MV-4-11 (cell line): ENCODE measurements at regions not wholly inside any gene's neighbourhood (a gene's known extent, or its start where the extent isn't known, plus 50 kb on each side); places are given as distances from the start of the nearest gene placed in this dataset.

Experiments used
- DNase-seq: peaks from one replicate; lab custom pipeline; 2025; lab: John Stamatoyannopoulos, UW

DNA sequence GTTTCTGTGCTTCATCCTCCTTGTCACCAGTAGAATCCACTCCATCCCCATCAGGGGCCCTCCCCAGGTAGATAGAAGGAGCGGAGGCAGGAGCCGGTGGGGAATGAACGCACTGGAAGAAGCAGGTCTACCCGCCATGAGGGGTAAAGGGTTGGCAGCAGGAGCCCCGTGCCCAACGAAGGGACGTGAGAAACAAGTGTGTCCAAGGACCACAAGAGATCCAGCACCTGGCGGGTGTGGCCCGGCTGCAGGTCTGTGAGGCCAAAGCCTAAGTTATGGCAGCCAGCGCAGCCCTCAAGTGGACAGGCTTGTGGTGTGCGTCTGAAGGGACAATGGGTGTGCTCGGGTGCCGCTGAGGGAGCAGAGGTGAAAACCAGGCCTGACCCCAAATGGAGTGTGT is 94.3 kb downstream of the IRX2 start:
- no peak for DNase-seq

DNA sequence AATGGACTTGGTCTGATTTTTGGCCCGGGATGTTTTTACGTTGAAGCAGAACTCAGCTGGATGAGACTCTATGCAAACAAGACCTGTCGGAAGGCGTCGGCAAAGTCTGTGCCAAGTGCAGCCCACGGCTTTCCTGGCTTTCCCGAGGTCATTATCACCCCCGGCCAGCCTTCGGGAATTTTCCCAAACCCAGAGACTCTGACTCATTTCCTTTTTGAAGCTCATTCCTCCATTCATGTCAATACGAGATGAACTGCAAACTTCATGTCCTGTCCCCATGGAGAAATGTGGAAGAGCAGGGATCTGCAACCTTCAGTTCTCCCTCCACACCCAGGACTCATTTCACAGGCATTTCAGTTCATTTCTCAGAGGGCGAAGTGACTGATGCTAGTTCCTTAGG is 95.3 kb downstream of the IRX2 start:
- DNase-seq, result no peak

DNA sequence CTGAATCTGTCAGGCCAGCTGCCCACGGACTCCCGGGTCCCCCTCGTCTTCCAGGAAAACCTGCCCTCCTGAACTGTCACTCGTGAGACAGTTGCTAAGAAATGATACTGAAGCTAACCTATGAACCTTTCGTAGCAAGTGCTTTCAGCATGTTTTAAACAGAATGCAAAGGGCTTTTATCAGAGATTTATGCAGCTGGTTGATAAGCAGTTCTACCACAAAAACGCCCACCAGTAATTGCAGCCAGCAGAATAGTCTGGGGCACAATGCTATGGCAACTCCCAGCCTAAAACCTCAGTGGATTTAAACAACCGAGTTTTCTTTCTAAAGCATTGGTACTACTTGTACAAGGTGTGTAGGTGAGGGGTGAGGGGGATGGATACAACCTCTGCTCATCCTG is 97.5 kb downstream of the IRX2 start:
- no peak for DNase-seq

DNA sequence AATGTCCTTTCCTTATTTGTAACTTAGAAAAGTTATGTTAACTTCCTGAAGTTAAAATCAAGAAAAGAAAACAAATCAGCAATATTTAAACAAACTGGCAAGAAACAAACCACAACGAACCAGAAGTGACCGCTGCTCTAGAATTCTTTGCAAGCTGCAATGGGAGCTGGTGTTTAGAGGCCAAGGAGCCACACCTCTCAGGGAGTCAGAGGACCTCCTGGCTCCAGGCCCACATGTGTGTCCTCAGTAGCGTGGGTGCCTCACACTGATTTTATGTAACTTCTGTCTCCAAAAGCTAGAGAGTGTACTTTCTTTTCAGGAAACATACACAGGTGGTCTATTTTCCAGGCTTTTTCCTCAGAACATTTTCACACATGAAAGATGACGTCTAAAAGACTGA is 100.4 kb downstream of the IRX2 start:
- DNase-seq, result no peak

DNA sequence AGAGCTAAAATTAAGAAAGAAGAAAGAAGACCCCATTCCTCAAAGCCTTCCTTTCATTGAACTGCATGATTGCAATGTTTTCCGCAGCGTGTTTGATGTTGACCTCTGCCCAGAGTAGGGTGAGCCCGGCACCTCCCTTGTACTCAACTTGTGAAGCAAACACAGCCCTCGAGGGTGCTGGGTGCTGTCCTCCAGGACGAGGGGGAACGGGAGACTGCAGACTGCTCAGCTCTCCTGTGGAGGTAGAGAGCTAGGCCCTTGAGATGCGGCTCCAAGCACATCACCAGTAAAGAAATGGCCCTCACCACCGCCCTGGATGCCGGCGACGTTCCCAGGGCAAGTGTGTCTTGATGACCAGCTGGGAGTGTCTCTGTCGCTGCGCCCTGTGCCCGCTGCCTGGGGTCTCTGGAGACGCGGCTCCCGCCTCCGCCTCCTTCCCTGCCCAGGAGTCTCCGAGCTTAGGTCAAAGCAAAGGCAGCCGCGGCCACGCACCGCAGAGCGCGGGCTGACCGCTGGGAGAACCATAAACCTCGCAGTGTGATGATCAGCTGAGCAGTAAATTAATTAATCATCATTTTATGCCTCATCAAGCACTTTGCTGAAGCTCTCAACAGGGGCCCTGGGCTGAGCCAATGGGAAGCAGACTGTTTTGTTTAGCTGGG is 108.7 kb downstream of the IRX2 start:
- DNase-seq, result no peak

DNA sequence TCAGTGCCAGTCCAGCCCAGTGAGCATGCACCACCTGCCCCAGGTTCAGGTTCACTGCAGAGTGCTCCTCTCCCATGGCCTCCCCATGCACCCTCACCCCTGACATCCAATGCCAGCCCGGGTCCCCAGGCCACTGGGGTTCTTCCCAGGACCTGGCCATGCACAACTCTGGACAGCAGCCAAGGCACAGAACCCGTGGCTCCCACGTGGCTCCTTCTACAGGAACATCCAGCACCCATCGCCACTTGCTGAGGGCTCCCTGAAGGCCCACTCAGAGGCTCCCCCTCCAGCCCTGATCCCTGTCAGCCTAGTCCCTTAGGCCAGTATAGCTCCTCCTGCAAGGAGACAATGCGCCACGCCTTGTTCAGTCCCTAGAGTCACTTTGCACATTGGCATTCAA is 110.8 kb downstream of the IRX2 start:
- DNase-seq, result no peak

DNA sequence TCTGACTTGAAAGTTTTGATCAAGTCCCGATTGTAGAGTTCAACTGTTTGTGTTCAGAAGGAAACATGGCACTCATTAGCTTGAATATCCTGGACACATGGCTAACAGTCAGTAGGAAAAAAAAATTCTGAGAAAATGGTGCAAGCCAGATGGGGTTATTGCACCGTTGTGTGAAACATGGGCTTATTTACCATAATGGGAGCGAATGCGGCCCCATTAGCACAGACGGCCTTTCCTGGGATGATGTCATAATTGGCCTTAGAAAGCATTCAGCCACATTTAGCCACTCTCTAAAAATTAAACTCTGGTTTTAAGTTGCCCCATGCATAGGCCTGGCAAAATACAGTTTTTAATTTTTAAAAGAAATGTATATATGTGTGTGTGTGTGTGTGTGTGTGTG is 112.1 kb downstream of the IRX2 start:
- DNase-seq, result no peak

DNA sequence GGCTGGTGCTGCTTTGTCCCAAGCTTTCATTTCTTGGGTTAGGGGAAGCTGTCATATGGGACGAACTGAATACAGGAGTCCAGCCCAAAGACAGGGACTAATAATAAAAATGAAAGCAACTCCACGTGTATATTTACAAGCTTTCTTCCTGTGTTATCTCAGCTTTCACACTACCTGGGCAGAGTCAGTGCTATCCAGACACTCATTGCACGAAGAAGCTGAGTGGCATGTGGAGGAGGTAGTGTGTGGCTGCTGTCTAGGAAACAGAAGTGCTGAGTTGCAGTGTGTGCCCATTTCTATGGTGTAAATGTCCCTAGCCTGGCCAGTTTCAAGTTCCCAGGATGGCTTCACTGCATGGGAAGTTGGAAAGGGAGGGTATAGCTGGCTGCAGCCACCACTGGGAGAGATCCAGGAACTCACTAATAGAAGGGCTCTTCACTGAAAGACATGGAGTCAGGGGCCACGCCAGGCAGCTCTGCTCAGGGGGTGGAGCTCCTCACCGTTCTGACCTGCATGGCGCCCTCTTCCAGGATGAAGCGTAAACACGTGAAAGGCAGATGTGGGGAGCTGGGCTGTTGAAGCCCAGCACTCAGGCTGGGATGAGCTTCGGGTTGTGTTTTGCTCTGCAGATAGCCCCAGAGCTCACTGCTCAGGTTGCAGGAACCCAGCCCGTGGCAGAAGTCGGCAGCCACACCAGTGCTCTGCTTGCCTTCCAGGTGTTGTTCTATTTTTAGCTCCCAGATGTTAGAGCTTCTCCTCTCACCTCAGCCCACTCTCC is 116.9 kb downstream of the IRX2 start:
- no peak for DNase-seq

DNA sequence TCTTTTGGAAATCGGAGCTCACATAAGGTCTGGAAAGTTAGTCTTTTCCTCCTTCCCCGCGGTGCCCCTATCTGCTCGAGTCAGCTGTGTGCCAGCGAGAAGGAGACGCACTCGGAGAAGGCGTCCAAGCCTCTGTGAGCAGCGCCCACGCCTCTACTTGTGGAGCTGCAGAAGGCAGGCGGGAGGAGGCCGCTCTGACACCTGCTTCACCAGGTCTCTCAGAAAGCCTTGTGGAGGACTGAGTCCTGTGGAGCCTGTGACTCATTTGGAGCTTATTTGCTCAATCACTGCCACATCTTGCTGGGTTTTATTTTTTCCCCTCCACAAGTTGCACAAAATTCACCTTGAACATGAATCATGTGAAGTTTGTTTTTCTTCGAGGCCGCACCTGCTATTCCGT is 117.5 kb downstream of the IRX2 start:
- DNase-seq, result no peak

DNA sequence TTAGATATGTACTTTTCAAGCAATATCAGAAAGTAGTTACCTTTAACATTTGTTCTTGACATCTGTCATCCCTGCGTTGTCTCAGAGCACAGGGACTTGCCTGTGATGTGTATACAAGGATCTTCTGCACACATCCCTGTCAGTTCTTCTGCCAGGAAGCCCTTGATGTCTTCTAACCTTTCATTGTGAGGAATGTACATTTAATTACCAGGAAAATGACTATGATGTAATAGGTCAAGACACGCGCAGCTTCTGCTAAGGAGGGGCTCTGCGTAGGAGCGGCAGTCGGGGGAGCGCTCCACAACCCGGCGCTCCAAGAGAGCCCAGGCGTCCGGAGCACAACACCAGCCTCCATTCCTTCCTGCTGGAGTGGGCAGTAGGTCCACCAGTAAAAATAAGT is 119.7 kb downstream of the IRX2 start:
- no peak for DNase-seq

DNA sequence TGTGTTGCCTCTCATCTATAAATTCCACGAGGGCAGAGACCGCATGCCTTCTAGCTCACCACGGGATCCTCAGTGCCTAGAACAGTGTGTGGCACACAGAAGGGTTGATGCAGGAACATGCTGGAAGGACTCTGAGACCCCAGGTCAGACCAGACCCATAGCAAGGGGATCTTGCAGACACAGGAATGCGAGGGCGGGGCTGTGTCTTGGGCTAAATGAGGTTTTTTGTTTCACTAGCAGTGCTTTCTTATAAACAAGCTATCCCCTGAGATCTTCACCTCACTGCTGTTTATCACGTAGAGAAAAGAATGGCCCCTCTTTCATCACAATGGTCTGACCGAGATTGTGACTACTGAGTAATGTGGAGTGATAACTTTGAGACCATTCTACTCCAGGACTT is 122.4 kb downstream of the IRX2 start:
- DNase-seq, result no peak

DNA sequence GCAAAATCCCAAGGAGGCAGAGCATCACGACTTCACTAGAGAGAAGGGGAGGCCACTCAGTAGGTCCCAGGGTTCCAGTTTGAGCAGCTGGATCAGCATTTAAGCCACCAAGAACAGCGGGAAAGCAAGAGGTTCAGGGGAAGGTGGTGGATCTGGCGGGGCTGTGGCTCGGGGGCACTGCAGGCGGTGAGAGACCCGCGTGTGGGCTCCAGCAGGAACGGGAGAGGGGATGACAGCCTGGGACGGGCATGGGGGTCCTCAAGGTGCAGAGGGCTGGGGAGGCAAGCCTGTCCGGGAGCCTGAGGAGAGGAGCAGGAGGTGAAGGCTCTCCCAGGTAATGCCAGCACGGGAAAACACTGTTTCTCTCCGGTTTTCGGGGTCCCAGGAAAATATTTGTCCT is 123.6 kb downstream of the IRX2 start:
- no peak for DNase-seq

DNA sequence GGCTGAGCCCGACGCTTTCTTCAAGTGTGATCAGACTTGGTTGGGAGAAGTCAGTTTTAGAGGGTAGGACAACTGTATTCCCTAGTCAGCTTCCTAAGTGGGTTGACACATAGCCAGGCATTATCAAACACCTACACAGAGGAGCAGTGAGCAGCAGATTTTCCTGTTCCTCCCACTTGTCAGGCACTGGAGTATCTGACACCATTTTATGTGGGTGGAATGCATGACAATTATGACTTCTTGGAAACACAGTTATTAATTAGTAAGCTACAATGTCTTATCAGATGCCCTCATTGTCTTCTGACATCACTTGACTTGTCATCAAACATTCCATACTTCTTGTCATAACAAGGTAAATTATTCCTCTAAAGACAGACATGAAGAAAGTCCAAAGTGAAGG is 124.9 kb downstream of the IRX2 start:
- no peak for DNase-seq

DNA sequence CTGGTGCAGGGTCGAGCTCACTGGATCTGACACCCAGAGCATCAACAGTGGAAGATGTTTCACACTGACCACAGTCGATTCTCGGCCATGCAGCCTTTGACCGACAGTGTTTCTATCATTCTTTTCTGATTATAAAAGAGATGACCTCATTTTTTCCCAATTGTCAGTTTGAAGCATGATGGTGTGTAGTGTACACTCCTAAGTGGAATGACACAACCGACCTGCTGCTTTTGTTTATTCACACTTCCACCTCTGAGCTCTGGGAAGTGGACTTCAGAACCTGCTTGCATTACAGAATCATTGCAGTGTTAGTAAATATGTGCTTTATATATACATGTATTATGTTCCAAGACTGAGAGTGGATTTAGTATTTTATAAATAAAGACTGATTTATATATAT is 128.6 kb downstream of the IRX2 start:
- no peak for DNase-seq

DNA sequence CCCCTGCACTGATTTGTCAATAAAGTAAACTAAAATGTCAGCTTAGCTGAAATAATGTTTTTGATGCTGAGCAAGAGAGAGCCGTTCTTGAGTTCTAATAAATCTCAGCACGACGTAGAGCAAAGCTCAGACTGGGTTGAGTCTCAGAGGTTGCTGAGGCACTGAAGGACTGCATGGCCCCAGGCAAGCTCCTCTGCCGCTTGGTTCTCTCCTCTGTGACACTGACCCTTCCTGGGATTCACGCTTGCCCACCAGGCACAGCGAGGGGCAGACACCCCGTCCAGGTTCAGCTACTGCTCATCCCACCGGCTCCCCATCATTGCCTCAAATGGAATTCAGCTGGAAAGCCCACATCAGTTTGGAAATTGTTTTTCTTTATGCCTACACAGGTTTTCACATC is 129.8 kb downstream of the IRX2 start:
- DNase-seq, result no peak

DNA sequence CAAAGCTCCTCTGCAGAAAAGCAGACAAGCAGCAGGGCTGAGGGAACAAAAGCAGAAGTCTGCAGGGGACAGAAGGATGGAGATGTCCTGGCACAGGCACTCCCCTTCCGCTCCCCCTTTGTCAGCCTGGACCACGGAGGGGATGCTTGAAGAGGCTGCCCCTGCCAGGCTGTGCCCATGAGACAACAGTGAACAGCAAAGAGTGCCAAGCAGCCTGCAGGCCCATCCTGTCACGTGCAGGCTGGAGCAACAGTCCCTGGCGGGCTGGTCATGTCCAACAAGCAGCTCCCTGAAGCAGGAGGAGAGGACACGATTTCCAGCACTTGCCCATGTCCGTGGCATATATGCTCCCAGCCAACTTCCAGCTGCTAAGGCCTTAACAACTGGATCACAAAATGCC is 132.3 kb downstream of the IRX2 start:
- DNase-seq, result no peak

DNA sequence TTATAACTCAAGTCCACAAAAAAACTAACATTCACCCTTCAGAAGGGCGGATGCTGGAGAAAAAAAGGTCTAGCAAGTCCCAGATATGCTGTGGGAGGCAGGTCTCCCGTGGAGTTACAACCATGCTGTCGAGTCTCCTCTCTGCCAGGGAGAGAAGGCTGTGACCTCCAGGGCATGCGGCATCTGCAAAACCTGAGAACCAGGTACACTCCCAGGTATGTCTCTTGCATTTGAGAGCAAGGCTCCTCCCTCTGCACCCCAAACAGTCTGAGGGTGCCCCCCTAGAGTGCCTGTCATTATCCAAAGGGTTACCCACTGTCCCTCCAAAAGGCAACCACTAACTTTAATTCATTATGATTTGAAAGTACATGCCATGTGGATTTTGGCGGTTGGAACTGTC is 134.0 kb downstream of the IRX2 start:
- no peak for DNase-seq

DNA sequence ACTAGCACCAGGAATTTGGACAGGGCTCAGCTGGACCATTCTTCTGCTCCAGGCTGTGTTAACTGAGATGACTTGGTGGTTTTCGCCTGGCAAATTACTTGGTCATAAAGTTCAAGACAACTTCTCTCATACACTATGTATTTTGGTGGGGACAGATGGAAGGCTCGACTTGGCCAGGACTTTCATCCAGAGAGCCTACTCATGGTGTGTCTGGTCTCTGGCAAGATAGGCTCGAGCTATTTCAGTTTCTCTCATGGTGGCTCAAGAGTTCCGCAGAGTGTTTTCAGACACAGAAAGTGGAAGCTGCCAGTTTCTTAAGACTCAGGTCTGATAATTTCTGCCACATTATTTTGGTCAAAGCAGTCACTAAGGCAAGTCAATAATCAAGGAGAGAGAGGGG is 135.6 kb downstream of the IRX2 start:
- no peak for DNase-seq

DNA sequence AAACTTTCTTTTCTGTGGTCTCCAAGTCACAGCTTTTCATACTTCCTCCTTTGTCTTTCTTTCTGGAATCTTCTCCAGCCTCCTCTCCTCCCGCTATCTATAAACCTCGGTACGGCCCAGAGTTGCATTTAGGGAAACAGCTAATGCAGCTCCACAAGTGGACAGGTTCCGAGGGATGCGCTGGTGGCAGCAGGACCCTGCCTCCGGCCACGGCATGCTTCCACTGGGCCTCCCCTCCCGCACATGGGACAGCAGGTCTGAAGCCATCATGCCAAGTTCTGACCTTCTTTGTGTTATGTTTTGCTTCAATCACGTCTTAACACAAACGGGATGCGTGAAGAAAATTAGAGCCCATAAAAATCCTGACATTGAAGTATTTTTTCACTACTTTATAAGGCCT is 136.9 kb downstream of the IRX2 start:
- DNase-seq, result no peak

DNA sequence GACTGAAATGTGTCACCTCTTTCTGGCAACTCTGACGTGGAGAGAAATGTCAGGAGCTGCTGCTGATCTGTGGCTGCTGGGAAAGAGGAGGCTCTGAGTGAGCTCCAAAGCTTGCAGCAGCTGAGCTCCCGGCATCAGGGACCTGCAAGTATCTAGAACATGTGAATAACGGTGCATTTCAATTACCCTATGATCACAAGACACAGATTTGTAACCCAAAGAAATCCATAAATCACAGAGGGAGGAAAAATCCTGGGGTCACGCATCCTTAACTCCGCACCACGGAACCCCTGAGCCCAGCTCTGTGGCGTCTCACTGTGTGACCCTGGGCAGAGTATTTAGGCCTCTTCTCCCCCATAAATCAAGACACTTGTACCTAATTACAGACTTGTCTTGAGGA is 139.8 kb downstream of the IRX2 start:
- no peak for DNase-seq

DNA sequence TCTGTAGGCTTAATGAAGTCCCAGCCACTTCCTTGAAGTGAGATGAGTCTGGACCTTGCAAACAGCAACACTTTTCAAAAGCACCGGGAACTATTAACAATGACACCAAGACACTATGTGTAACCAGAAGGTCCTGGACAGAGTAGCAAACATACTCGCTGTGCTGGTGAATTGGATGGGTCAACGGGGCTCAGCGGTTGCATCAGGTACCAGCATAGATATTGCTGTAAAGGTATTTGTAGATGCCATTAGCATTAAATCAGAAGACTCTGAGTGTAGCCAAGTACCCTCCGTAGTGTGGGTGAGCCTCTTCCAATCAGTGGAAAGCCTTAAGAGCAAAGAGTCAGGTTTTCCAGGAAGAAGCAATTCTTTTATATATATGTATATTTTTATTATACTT is 140.5 kb downstream of the IRX2 start:
- DNase-seq, result no peak

DNA sequence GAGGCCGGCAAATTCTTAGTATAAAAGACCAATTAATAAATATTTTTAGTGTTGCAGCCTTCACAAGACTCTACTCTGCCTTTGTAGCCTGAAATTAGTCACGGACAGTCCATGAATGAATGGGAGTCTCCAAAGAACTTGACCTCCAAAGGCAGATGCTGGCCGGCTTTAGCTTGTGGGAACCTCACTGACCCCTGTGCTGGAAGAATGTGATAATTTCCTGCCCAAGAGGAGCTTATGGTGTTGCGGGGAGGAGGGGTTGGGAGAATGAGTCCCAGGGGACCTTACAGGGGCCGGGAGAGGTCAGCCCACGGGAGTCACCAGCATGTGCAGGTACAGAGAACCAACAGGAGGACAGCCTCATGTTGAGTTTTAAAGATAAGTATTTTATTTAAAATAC is 143.1 kb downstream of the IRX2 start:
- DNase-seq, result no peak

DNA sequence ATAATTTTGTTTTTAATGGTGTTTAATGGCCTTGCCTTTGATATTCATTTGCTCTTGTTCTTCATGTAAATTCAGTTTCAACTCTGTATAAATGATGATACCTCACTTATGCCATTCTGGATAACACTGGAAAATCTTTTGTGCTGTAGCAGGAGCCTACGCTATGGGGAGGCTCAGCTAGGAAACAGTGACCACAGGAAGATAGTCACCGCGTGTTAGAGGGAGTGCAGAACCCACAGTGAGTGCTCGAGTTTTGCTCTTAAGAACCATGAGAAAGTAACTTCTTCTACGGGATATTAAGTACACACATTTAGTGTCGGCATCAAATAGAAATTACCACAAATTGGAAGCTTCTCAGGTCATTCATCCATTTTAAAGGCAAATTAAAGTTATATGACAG is 143.9 kb downstream of the IRX2 start:
- no peak for DNase-seq

DNA sequence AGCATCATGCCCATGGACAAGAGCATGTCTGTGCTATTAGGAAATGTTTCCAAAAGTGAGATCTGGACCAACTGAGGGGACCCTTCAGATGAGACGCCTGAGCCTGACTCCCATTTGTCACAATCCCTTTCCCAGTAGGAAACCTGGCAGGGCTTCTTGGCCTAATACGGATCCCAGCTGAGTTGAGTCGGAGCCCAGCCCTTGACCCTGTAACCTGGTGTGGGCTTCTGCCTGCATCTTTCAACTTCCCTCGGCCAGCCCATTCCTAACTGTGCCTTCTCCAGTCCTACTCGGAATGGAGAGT is 148.3 kb downstream of the IRX2 start:
- no peak for DNase-seq
